ENCODE measurements at regions not wholly inside any gene's neighbourhood (a gene's known extent, or its start where the extent isn't known, plus 50 kb on each side); places are given as distances from the start of the nearest gene placed in this dataset.

DNA sequence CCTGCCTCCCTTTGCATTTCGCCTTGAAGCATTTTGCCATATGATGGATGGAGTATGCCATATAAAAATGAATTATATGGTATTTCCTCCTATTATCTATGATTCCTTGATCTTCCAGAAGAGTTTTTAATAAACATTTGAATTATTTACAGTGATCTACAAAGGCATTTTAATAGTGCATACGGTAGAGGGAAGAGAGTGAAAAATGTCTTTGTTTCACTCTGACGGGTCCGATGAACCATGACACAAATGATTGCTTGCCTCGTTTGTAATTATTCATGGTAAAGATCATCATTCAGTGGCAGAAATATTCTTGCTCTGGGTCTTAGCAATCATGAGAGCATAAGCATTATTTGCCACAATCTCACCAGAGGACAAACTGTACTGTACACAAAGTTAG lies 1010.9 kb downstream of the NTRK3 start:
- H3K4me1 ChIP-seq: no peaks in the 10 kb centered on the region
- DNase-seq (no peak), ATAC-seq (no peak)
- no peak overlapping the region for H3K4me3 ChIP-seq
- H3K9me3 ChIP-seq: no peaks in the 10 kb centered on the region
- TF ChIP-seq, protein P1, sequence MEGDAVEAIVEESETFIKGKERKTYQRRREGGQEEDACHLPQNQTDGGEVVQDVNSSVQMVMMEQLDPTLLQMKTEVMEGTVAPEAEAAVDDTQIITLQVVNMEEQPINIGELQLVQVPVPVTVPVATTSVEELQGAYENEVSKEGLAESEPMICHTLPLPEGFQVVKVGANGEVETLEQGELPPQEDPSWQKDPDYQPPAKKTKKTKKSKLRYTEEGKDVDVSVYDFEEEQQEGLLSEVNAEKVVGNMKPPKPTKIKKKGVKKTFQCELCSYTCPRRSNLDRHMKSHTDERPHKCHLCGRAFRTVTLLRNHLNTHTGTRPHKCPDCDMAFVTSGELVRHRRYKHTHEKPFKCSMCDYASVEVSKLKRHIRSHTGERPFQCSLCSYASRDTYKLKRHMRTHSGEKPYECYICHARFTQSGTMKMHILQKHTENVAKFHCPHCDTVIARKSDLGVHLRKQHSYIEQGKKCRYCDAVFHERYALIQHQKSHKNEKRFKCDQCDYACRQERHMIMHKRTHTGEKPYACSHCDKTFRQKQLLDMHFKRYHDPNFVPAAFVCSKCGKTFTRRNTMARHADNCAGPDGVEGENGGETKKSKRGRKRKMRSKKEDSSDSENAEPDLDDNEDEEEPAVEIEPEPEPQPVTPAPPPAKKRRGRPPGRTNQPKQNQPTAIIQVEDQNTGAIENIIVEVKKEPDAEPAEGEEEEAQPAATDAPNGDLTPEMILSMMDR (IDR thresholded peaks at IDR 0.05 in 4 of 5, conservative IDR thresholded peaks at IDR 0.05 in 1 of 5): no peak
- no peak for TF ChIP-seq POLR2A (IDR thresholded peaks at IDR 0.05)
- no peaks in the 10 kb centered on the region for H3K36me3 ChIP-seq
- H3K27ac ChIP-seq: no peak overlapping the region
- in situ Hi-C loops (cut with MboI; ENCODE audit: low sequenced_read_pairs in 4 of 4): loop anchor here in 1 of 4 donors (10.0 kb wide), 1 partner anchor 61 kb away; no protein-coding TSS in a partner anchor
- intact Hi-C loops (cut with DNase I; ENCODE audit: low total_unique reads): no loop called here
- no peaks in the 10 kb centered on the region for H3K27me3 ChIP-seq

DNA sequence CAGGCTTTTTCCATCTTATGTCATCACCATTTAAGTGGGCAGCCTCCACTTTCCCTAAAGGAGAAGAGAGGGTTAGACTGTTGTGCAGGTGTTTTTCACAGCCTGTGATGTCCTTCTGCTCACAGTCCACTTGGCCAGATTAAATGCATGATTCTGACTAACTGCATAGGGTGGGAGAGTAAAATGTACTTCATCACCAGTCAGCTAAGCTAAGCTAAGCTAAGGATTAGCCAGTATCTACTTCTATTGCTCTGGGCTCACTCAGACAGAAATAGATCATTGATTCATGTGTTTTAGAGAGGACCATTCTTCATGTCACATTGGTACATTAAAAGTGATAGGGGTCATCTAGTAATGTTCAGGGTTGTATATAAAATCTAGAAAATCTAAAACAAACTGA lies 1013.1 kb downstream of the NTRK3 start:
- Histone ChIP-seq H3K9me3 (no peaks in the 10 kb centered on the region), H3K36me3 (no peaks in the 10 kb centered on the region), H3K4me1 (no peaks in the 10 kb centered on the region), H3K4me3 (no peak overlapping the region), H3K27ac (no peak overlapping the region), H3K27me3 (no peaks in the 10 kb centered on the region)
- TF ChIP-seq, protein P1 (IDR thresholded peaks at IDR 0.05 in 4 of 5, conservative IDR thresholded peaks at IDR 0.05 in 1 of 5): no peak
- no peak for TF ChIP-seq POLR2A (IDR thresholded peaks at IDR 0.05)
- in situ Hi-C loops (cut with MboI; ENCODE audit: low sequenced_read_pairs in 4 of 4) (loop anchor here in 1 of 4 donors (10.0 kb wide), 1 partner anchor 59 kb away; no protein-coding TSS in a partner anchor), intact Hi-C loops (cut with DNase I; ENCODE audit: low total_unique reads) (no loop called here)
- no peak for ATAC-seq
- DNase-seq: no peak

DNA sequence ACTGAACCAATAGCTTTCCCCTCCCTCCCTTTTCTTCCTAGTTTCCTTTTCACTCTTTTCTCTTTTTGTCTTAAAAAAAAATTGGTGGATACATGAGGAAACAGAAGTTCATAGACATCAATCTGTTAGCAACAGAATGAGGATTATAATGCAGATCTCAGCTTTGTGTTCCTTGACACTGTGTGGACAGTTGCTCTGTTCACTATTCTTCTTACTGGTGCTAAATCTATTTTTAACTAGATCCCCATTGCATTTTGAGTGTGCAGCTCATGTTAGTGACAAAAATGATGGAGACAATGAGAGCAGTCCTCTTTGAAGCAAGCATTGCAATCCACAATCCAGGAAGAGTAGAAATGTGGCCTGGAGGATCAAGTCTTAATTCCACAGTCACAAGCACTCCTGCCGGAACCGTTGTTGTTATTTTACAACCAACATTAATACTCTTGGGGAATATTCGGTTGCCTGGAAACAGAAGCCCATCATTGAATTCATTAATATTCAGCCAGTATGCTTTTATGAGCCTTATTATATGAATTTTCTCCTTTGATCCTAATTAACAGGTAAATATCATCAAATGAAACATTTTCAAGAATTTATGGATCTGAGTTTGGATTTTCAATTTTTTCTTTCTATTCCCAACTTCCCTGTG lies 1016.8 kb downstream of the NTRK3 start:
- Histone ChIP-seq H3K27ac (no peak overlapping the region), H3K9me3 (no peaks in the 10 kb centered on the region), H3K4me1 (no peaks in the 10 kb centered on the region), H3K4me3 (no peak overlapping the region), H3K27me3 (no peaks in the 10 kb centered on the region), H3K36me3 (no peaks in the 10 kb centered on the region)
- ATAC-seq (no peak), DNase-seq (no peak)
- intact Hi-C loops (cut with DNase I; ENCODE audit: low total_unique reads) (no loop called here), in situ Hi-C loops (cut with MboI; ENCODE audit: low sequenced_read_pairs in 4 of 4) (loop anchor here in 1 of 4 donors (10.0 kb wide), 1 partner anchor 55 kb away; no protein-coding TSS in a partner anchor)
- TF ChIP-seq POLR2A (IDR thresholded peaks at IDR 0.05): no peak
- TF ChIP-seq, protein P1 (IDR thresholded peaks at IDR 0.05 in 4 of 5, conservative IDR thresholded peaks at IDR 0.05 in 1 of 5): no peak

DNA sequence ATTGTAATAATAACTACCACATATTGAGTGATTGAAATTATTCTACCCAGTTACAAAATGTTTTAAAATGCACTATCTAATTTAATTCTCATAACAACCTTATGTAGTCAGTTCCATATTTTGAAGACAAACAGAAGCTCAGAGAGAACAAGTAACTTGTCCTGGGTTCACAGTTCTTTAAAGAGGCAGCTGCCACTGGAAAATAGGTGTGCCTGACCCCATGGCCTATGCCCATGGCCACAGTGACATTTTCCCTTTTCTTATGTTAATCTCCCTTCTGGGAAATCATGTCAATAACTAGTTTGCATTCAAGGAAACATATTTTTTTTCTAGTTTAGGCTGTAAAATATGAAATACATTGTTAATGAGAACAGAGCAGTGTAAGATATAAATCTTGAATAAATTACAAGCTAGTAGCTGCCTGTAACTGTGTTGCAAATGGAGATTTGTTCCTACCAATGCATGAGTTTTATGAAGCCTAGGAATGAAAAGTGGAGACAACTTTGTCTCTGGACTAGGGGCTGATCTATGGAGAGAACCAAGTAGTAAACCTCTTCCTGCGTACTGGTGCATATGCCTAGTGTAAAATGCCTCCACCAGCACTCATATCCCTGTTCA lies 1018.0 kb downstream of the NTRK3 start:
- no peak overlapping the region for H3K4me3 ChIP-seq
- TF ChIP-seq POLR2A (IDR thresholded peaks at IDR 0.05): no peak
- TF ChIP-seq, protein P1 (IDR thresholded peaks at IDR 0.05 in 4 of 5, conservative IDR thresholded peaks at IDR 0.05 in 1 of 5): no peak
- in situ Hi-C loops (cut with MboI; ENCODE audit: low sequenced_read_pairs in 4 of 4): no loop called here
- H3K27me3 ChIP-seq: no peaks in the 10 kb centered on the region
- no peak for DNase-seq
- no peaks in the 10 kb centered on the region for H3K36me3 ChIP-seq
- intact Hi-C loops (cut with DNase I; ENCODE audit: low total_unique reads): no loop called here
- H3K9me3 ChIP-seq: no peaks in the 10 kb centered on the region
- ATAC-seq: no peak
- H3K27ac ChIP-seq: no peak overlapping the region
- no peaks in the 10 kb centered on the region for H3K4me1 ChIP-seq
